ENCODE measurements at regions not wholly inside any gene's neighbourhood (a gene's known extent, or its start where the extent isn't known, plus 50 kb on each side); places are given as distances from the start of the nearest gene placed in this dataset.
"Not testable (repeated sequence)": the region's sequence is repeated elsewhere in the genome, so short reads cannot be mapped to it uniquely, and the experiment has no call there.

DNA sequence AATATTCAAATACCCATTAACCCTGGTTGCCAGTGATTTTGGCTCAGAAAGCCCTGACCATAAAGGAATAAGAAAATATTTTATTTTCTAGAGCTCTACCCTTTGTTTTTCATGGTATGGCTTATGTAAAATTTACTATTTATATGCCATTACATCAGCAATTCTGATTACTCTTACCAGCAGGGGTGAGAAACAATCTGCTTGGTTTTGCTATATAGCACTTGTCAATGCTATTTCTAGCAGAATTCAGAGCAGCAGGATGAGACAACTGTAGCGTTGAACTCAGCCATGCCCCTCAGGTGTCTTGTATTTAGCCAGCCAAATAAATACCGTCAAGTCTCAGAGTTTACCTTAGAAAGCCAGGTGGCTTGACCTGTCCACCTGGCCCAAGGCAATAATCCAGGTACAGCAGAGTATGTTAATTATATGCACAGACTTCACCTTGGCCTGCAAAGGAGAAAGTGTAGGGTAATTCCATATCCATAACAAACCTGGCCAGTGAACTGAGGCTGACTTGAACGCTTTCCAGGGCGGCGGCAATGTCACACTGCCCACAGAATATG, 1303.5 kb downstream of the RAPGEF2 start:
- intact Hi-C loops (cut with DNase I): no loop called here
- no peaks in the 10 kb centered on the region for H3K9me3 ChIP-seq
- H3K27ac ChIP-seq: no peak overlapping the region
- no peaks in the 10 kb centered on the region for H3K27me3 ChIP-seq
- no peak overlapping the region for H3K4me3 ChIP-seq
- peaks cover 0 to 4% (median 0%) of the 10 kb centered on the region in 4 donors for H3K4me1 ChIP-seq
- TF ChIP-seq EP300 (IDR thresholded peaks at IDR 0.05): no peak
- TF ChIP-seq, protein P1, sequence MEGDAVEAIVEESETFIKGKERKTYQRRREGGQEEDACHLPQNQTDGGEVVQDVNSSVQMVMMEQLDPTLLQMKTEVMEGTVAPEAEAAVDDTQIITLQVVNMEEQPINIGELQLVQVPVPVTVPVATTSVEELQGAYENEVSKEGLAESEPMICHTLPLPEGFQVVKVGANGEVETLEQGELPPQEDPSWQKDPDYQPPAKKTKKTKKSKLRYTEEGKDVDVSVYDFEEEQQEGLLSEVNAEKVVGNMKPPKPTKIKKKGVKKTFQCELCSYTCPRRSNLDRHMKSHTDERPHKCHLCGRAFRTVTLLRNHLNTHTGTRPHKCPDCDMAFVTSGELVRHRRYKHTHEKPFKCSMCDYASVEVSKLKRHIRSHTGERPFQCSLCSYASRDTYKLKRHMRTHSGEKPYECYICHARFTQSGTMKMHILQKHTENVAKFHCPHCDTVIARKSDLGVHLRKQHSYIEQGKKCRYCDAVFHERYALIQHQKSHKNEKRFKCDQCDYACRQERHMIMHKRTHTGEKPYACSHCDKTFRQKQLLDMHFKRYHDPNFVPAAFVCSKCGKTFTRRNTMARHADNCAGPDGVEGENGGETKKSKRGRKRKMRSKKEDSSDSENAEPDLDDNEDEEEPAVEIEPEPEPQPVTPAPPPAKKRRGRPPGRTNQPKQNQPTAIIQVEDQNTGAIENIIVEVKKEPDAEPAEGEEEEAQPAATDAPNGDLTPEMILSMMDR (IDR thresholded peaks at IDR 0.05): no peak
- no peak for TF ChIP-seq POLR2AphosphoS5 (IDR thresholded peaks at IDR 0.05)
- no peak for TF ChIP-seq POLR2A (IDR thresholded peaks at IDR 0.05)
- no peaks in the 10 kb centered on the region for H3K36me3 ChIP-seq
- DNase-seq: no peak
- 83 to 91% methylated on average over 5 of the region's 5 CpGs for WGBS, 2 donors

- Histone ChIP-seq H3K36me3 (no peaks in the 10 kb centered on the region), H3K4me3 (no peak overlapping the region), H3K27ac (no peak overlapping the region), H3K9me3 (no peaks in the 10 kb centered on the region), H3K4me1 (no peaks in the 10 kb centered on the region), H3K27me3 (no peaks in the 10 kb centered on the region)
- TF ChIP-seq EP300 (IDR thresholded peaks at IDR 0.05) (no peak), POLR2AphosphoS5 (IDR thresholded peaks at IDR 0.05) (no peak), POLR2A (IDR thresholded peaks at IDR 0.05) (no peak)
- TF ChIP-seq, protein P1 (IDR thresholded peaks at IDR 0.05): no peak
- intact Hi-C loops (cut with DNase I): no loop called here
- WGBS, 2 donors: 88 to 90% methylated on average over 5 of the region's 5 CpGs
- DNase-seq: no peak
Observed at GRCh38 chr4:160414496-160414895, 1311.6 kb downstream of the RAPGEF2 start.

DNA sequence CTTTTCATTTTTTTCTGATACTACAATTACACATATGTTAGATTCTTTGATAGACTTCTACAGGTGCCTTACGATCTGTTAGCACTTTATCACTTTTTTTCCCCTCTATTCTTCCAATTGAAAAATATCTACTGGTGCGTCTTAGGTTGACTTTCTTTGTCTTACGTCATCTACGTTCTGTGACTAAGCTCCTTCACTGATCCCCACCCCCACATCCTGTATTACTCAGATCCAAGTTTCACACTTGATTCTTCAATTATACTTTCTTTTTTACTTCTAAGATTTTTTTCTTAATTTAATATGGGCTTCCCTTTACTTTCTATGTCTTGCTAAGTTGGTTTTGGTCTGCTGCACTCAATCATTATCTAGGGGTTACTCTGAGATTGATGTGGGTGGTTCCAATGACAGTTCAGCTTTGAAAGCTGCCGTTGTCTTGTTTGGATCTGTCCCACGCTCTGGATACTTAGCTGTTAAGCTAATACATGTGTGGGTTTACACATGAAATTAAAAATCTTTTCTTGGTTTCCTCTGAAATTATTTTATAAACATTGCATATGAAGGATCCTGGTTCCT, 1321.1 kb downstream of the RAPGEF2 start:
- intact Hi-C loops (cut with DNase I): no loop called here
- TF ChIP-seq POLR2AphosphoS5 (IDR thresholded peaks at IDR 0.05): no peak
- TF ChIP-seq EP300 (IDR thresholded peaks at IDR 0.05): no peak
- TF ChIP-seq POLR2A (IDR thresholded peaks at IDR 0.05): no peak
- TF ChIP-seq, protein P1 (IDR thresholded peaks at IDR 0.05): no peak
- no peak for DNase-seq
- Histone ChIP-seq H3K9me3 (no peaks in the 10 kb centered on the region), H3K27ac (no peak overlapping the region), H3K36me3 (no peaks in the 10 kb centered on the region), H3K4me1 (no peaks in the 10 kb centered on the region), H3K27me3 (no peaks in the 10 kb centered on the region), H3K4me3 (no peak overlapping the region)
- 70 to 73% methylated on average over 6 of the region's 6 CpGs for WGBS, 2 donors

- no peaks in the 10 kb centered on the region for H3K36me3 ChIP-seq
- H3K4me1 ChIP-seq: no peaks in the 10 kb centered on the region
- H3K27me3 ChIP-seq: no peaks in the 10 kb centered on the region
- TF ChIP-seq POLR2AphosphoS5 (IDR thresholded peaks at IDR 0.05) (no peak), POLR2A (IDR thresholded peaks at IDR 0.05) (no peak), EP300 (IDR thresholded peaks at IDR 0.05) (no peak)
- TF ChIP-seq, protein P1 (IDR thresholded peaks at IDR 0.05): no peak
- no peak overlapping the region for H3K4me3 ChIP-seq
- H3K27ac ChIP-seq: no peak overlapping the region
- 91 to 92% methylated on average over 2 of the region's 2 CpGs for WGBS, 2 donors
- intact Hi-C loops (cut with DNase I): no loop called here
- H3K9me3 ChIP-seq: no peaks in the 10 kb centered on the region
- no peak for DNase-seq
Observed at GRCh38 chr4:160426233-160426632, 1323.4 kb downstream of the RAPGEF2 start.

DNA sequence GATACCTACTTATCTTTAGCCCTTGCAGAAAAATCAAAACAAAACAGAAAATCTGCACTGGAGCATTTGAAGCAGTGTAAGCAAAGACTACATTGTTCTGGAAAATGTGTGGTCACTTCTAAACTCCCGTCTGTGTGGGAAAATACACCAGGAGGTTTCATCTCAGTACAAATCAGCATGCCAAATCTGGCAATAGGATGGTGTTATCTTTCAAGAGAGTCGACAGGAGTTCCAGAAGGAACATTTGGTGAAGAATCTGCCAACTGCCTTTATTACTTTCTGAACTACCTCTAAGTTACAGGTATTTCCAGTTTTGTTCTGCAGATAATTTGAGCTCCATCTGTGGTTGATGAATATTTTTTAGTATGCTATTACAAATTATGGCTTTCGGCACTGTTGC, 1348.0 kb downstream of the RAPGEF2 start:
- no peak for DNase-seq
- no peak for TF ChIP-seq EP300 (IDR thresholded peaks at IDR 0.05)
- TF ChIP-seq, protein P1 (IDR thresholded peaks at IDR 0.05): no peak
- TF ChIP-seq POLR2AphosphoS5 (IDR thresholded peaks at IDR 0.05): no peak
- no peak for TF ChIP-seq POLR2A (IDR thresholded peaks at IDR 0.05)
- H3K27ac ChIP-seq: no peak overlapping the region
- H3K4me3 ChIP-seq: no peak overlapping the region
- H3K9me3 ChIP-seq: no peaks in the 10 kb centered on the region
- H3K4me1 ChIP-seq: no peaks in the 10 kb centered on the region
- intact Hi-C loops (cut with DNase I): no loop called here
- H3K36me3 ChIP-seq: no peaks in the 10 kb centered on the region
- no peaks in the 10 kb centered on the region for H3K27me3 ChIP-seq
- 53 to 70% methylated on average over 3 of the region's 3 CpGs for WGBS, 2 donors

DNA sequence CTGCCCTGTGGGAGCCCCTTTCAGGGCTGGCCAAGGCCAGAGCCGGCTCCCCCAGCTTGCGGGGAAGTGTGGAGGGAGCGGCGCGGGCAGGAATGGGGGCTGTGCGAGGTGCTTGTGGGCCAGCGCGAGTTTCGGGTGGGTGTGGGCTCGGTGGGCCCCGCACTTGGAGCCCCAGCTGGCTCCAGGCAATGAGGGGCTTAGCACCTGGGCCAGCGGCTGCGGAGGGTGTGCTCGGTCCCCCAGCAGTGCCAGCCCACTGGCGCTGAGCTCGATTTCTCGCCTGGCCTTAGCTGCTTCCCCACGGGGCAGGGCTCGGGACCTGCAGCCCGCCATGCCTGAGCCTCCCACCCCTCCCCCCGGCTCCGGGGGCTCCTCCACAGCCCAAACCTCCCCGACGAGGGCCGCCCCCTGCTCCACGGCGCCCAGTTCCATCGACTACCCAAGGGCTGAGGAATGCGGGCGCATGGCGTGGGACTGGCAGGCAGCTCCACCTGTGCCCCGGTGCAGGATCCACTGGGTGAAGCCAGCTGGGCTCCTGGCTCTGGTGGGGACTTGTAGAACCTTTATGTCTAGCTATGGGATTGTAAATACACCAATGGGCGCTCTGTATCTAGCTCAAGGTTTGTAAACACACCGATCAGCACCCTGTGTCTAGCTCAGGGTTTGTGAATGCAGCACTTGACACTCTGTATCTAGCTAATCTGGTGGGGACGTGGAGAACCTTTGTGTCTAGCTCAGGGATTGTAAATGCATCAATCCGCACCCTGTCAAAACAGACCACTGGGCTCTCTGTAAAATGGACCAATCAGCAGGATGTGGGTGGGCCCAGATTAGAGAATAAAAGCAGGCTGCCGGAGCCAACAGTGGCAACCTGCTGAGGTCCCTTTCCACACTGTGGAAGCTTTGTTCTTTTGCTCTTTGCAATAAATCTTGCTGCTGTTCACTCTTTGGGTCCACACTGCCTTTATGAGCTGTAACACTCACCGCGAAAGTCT, 1379.1 kb downstream of the RAPGEF2 start:
- 90 to 93% methylated on average over 39 of the region's 39 CpGs for WGBS, 2 donors

More for the DNA sequence above, 1379.1 kb downstream of the RAPGEF2 start:
- H3K9me3 ChIP-seq; intact Hi-C loops (cut with DNase I); H3K4me1 ChIP-seq; DNase-seq; H3K36me3 ChIP-seq; H3K27me3 ChIP-seq; H3K27ac ChIP-seq; H3K4me3 ChIP-seq: not testable (repeated sequence)

Data from sigmoid colon (tissue), 6 donors.